Choroid plexus epithelial cell (primary cell): ENCODE measurements at regions not wholly inside any gene's neighbourhood (a gene's known extent, or its start where the extent isn't known, plus 50 kb on each side); places are given as distances from the start of the nearest gene placed in this dataset.

Source experiments
- DNase-seq: peaks from one replicate; pipeline ENCODE4 v3.0.0-alpha.2; 2010; ENCODE audit warnings: low read depth
- H3K4me3 ChIP-seq: 2 replicates; pipeline ENCODE4 v1.5.1; 2011; ENCODE audit warnings: low read depth, mild to moderate bottlenecking, control low read depth, low read length, moderate library complexity
- TF ChIP-seq, protein P1 (sequence below): conservative IDR thresholded peaks from 2 replicates; pipeline ENCODE4 v1.5.1; 2011; ENCODE audit warnings: low read depth, mild to moderate bottlenecking, control low read depth, inconsistent platforms, low read length, moderate library complexity

DNA sequence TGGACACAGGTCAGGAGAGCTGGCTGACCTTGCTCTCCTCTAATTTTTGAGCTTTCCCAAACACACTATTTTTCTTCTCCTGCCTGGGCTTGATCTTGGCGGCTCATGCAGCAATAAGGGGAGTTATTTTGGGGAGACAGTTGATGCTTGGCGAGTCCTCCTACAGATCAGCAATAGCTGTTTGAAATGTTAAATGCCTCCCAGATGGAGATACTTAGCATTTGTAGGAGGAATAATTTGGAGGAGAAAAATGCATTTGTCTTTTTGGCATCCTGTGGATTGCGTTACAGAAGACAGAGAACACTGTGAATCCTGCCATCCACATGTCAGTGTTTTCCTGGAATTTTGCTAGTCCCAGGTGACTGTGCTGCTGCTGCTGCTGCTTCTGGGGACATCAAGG, 328.0 kb upstream of the XYLT1 start:
- no peak for DNase-seq
- TF ChIP-seq, protein P1, sequence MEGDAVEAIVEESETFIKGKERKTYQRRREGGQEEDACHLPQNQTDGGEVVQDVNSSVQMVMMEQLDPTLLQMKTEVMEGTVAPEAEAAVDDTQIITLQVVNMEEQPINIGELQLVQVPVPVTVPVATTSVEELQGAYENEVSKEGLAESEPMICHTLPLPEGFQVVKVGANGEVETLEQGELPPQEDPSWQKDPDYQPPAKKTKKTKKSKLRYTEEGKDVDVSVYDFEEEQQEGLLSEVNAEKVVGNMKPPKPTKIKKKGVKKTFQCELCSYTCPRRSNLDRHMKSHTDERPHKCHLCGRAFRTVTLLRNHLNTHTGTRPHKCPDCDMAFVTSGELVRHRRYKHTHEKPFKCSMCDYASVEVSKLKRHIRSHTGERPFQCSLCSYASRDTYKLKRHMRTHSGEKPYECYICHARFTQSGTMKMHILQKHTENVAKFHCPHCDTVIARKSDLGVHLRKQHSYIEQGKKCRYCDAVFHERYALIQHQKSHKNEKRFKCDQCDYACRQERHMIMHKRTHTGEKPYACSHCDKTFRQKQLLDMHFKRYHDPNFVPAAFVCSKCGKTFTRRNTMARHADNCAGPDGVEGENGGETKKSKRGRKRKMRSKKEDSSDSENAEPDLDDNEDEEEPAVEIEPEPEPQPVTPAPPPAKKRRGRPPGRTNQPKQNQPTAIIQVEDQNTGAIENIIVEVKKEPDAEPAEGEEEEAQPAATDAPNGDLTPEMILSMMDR = no peak
- no peak overlapping the region for H3K4me3 ChIP-seq

DNA sequence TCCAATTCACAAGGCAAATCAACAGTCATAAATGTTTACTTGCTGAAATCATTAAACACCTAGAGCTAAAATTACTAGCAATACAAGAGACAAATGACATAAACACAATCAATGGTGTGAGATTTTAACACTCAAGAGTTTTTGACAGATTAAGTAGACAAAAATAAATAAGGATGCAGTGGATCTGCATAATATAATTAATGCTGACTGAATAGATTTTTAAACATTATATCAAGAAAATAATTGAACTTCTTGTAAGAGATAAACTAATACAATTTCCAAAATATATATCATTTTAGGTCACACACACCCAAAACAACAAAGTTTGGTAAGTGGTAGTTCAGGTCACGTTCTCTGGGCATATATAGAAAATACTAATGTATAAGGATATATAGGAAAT, 322.6 kb upstream of the XYLT1 start:
- no peak overlapping the region for H3K4me3 ChIP-seq
- DNase-seq = no peak
- TF ChIP-seq, protein P1 = no peak

DNA sequence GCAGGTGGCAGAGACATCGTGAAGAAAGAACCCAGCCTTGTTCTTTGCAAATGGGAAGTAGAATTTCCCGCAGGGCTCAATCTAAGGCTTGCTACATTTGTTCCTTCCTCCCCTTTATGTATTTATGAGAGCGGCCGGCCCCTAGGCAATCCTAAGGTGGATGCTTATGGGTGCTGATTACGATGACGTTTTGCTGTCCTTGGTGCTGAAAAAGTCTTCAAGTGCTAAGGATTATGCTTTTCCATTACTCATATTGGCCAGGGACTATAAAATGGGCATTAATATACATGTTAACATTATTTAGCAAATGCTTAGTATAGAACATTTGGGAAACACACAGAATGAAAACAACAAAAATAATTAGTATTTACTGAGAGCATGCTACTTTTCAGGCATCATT, 313.3 kb upstream of the XYLT1 start:
- peak; percentile 74 for DNase-seq
- H3K4me3 ChIP-seq = no peak overlapping the region
- TF ChIP-seq, protein P1 = no peak

DNA sequence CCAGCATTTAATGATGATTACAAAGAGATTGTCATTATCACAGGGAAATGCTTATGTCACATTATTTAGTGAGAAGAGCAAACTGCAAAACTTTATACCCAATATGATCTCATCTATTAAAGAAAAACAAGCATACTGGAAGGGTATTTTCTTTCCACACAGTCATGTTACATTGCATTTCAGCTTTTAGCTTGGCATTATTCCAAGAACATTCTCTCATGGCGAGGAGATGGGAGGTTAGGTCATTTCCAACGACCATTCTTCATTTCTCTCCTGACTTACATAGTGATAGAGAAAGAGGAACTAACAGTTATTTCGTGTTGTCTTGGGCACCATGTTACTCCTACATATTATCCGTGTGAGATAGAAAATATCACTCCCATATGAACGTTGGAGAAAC, 309.4 kb upstream of the XYLT1 start:
- no peak overlapping the region for H3K4me3 ChIP-seq
- peak; percentile 85 for DNase-seq
- TF ChIP-seq, protein P1 = no peak

DNA sequence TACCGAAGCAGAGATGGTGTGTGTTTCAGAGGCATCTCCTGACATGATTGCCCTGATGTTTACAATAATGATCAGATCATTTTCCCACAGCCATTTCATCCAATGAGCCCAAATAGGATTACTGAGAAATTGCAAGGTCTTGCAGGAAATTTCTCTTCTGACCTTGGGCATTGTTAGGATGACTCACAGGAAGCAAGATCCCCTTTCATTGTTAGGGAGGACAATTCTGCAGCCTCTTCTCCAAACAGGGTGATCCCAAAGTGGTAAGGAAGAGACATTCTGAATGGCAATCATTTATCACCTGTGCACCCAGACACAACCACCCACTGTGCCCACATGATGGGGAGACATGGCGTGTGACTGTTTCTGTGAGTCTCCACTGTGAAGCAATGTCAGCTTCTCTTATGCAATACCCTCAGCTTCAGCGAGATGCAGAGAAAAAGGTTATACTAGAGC, 306.7 kb upstream of the XYLT1 start:
- no peak overlapping the region for H3K4me3 ChIP-seq
- TF ChIP-seq, protein P1 = no peak
- DNase-seq = peak; percentile 76

DNA sequence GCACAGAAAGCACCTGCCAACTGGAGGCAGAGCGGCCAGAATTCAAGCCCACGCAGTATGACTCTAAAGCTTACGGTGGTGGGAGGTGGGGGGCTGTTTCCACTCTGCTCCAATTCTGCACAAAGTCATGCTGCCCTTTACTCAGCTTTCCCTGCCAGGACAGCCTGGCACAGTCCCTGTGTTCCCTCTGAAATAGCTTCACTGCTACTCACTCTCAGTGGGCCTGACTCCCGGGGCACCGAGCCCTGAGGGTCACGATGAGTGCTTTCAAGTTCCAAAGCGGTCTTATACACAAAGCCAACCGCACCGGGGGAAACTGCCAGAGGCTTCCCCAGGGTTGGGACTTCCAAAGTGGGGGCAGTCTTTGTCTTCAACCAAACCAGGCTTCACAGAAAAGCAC, 306.1 kb upstream of the XYLT1 start:
- TF ChIP-seq, protein P1 = no peak
- DNase-seq = no peak
- no peak overlapping the region for H3K4me3 ChIP-seq

DNA sequence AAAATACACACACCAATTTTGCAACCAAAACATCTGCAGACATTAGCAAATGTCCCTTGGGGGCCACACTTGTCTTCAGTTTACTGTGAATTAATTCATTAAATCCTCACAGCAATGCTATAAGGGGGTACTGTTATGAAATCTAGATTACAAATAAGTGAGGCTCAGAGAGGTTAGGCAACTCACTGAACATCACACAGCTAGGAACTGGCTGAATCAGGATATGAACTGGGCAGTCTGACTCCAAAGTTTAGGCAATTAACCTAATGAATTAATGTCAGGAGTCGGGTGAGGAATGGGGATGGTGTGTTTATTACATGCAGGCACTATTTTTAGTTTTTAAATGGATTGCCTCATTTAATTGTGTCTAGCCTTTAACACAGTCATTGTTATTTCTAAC, 305.7 kb upstream of the XYLT1 start:
- no peak for DNase-seq
- no peak overlapping the region for H3K4me3 ChIP-seq
- TF ChIP-seq, protein P1 = no peak
